DND-41 (cell line): ENCODE measurements at regions not wholly inside any gene's neighbourhood (a gene's known extent, or its start where the extent isn't known, plus 50 kb on each side); places are given as distances from the start of the nearest gene placed in this dataset.

Experiments used
- EZH2 ChIP-seq: IDR thresholded peaks from 3 replicates; pipeline ENCODE4 v1.6.1; 2012; ENCODE audit warnings: borderline replicate concordance, low read depth, mild to moderate bottlenecking, moderate library complexity, low read length, inconsistent platforms; ENCODE audit not compliant: severe bottlenecking
- TF ChIP-seq, protein P1 (sequence below): IDR thresholded peaks from 2 replicates; pipeline ENCODE4 v1.5.1; 2012; ENCODE audit warnings: borderline replicate concordance, low read length, moderate library complexity, mild to moderate bottlenecking; ENCODE audit not compliant: poor library complexity, severe bottlenecking; ENCODE audit errors: extremely low read depth

DNA sequence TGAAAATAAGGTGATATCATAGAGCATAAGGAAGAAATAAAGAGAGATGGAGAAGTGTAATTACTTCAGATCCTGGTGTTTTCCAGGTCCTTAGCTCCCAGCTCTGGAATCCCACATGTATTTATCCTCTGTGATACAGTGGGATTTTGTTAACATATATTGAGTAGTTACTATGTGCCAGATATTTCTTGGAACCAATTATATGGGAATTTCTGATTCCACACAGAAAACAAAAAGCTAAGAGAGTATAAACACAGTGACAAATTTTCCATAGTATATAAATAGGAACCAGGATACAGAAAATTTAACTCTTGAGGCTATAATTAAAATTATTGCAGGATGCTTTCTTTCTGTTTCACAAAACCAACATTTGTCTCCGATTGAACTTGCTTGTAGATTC is 1067.5 kb downstream of the PCDH7 start:
- TF ChIP-seq, protein P1, sequence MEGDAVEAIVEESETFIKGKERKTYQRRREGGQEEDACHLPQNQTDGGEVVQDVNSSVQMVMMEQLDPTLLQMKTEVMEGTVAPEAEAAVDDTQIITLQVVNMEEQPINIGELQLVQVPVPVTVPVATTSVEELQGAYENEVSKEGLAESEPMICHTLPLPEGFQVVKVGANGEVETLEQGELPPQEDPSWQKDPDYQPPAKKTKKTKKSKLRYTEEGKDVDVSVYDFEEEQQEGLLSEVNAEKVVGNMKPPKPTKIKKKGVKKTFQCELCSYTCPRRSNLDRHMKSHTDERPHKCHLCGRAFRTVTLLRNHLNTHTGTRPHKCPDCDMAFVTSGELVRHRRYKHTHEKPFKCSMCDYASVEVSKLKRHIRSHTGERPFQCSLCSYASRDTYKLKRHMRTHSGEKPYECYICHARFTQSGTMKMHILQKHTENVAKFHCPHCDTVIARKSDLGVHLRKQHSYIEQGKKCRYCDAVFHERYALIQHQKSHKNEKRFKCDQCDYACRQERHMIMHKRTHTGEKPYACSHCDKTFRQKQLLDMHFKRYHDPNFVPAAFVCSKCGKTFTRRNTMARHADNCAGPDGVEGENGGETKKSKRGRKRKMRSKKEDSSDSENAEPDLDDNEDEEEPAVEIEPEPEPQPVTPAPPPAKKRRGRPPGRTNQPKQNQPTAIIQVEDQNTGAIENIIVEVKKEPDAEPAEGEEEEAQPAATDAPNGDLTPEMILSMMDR = no peak
- no peak for TF ChIP-seq EZH2
